ENCODE measurements at regions not wholly inside any gene's neighbourhood (a gene's known extent, or its start where the extent isn't known, plus 50 kb on each side); places are given as distances from the start of the nearest gene placed in this dataset.

GRCh38 chr4:144903953-144904711 lies 193.9 kb downstream of the ANAPC10 start:
- DNase-seq (ENCODE audit: low spot score): no peak

GRCh38 chr4:144905286-144905685 lies 192.7 kb downstream of the ANAPC10 start:
- no peak for DNase-seq (ENCODE audit: low spot score)

GRCh38 chr4:144906181-144906925 lies 191.6 kb downstream of the ANAPC10 start:
- DNase-seq (ENCODE audit: low spot score): no peak

- DNase-seq (ENCODE audit: low spot score): no peak
Observed at GRCh38 chr4:144910723-144911122, 187.3 kb downstream of the ANAPC10 start.

Measured in AG08395 (cell line).